HCT116 (cell line): ENCODE measurements at regions not wholly inside any gene's neighbourhood (a gene's known extent, or its start where the extent isn't known, plus 50 kb on each side); places are given as distances from the start of the nearest gene placed in this dataset.

Source experiments
- ATAC-seq: fragments of 200-7000 bp; cut with Tn5 transposase; 2 replicates; pipeline ENCODE4 v1.9.1; 2020; ENCODE audit warnings: mild to moderate bottlenecking, moderate library complexity
- BruUV-seq: library from RNA; stranded (reverse); fragments of 400-500 nt; replicated peaks from 2 replicates; lab custom pipeline; 2021; lab: Mats Ljungman, UMichigan
- CTCF ChIA-PET: fragments of 300-600 bp; sonication (Branson Sonifier 250); formaldehyde crosslinking; loops from one replicate; lab custom pipeline; 2021; ENCODE audit warnings: antibody characterized with exemption; lab: Charles Lee
- POLR2A ChIA-PET: fragments of 300-600, 350-600 bp; sonication (Branson Sonifier 250); formaldehyde crosslinking; loops from one replicate; lab custom pipeline; 2021; ENCODE audit warnings: antibody characterized with exemption; lab: Charles Lee
- RAD21 ChIA-PET, 2 experiments: fragments of 300-600 bp; sonication (Branson Sonifier 250); formaldehyde crosslinking; loops; one replicate each; lab custom pipeline; 2023; ENCODE audit warnings: low total read pairs in 2 of 2; ENCODE audit not compliant: uncharacterized antibody in 2 of 2, unreplicated experiment in 2 of 2, low non-redundant PET in 1 of 2; lab: Charles Lee
- DNase-seq: peaks from one replicate; pipeline ENCODE4 v3.0.0-alpha.2; 2010; ENCODE audit warnings: low read depth, low spot score
- H2AFZ ChIP-seq: fragments of 200-600 bp; shearing (Covaris generic), sonication (generic); 2 replicates; pipeline ENCODE4 v1.6.1; 2017; ENCODE audit warnings: low read depth, mixed run types, mixed read lengths, antibody characterized with exemption, low read length; ENCODE audit not compliant: poor library complexity, severe bottlenecking
- H3K27ac ChIP-seq: 2 replicates; pipeline ENCODE4 v1.5.1; 2012; ENCODE audit warnings: low read depth, low read length
- H3K27me3 ChIP-seq: fragments of 200-600 bp; sonication (generic); 2 replicates; pipeline ENCODE4 v1.6.1; 2016; ENCODE audit warnings: mixed run types, low read length, mixed read lengths; ENCODE audit not compliant: insufficient read depth
- H3K36me3 ChIP-seq, 2 experiments: fragments of 200-500 bp in 1 of 2; fragments of 200-600 bp in 1 of 2; sonication (Bioruptor generic) in 1 of 2; sonication (generic) in 1 of 2; 2 replicates each; pipeline versions ENCODE4 v1.5.1 to v1.6.1; 2014 to 2016; ENCODE audit warnings: low read length in 2 of 2, inconsistent platforms in 1 of 2, mixed read lengths in 1 of 2, mixed run types in 1 of 2; ENCODE audit not compliant: insufficient read depth in 2 of 2, control insufficient read depth in 1 of 2
- H3K4me1 ChIP-seq, 2 experiments: fragments of 200-600 bp in 1 of 2; sonication (generic) in 1 of 2; 2 replicates each; pipeline versions ENCODE4 v1.5.1 to v1.6.1; 2012 to 2017; ENCODE audit warnings: low read length in 2 of 2, inconsistent platforms in 1 of 2, mild to moderate bottlenecking in 1 of 2, mixed read lengths in 1 of 2, mixed run types in 1 of 2, moderate library complexity in 1 of 2; ENCODE audit not compliant: insufficient read depth in 2 of 2, control insufficient read depth in 1 of 2
- H3K4me2 ChIP-seq: fragments of 200-600 bp; sonication (generic); 2 replicates; pipeline ENCODE4 v1.6.1; 2017; ENCODE audit warnings: mixed run types, low read length, mixed read lengths
- H3K4me3 ChIP-seq, 2 experiments: fragments of 200-600 bp in 1 of 2; sonication (generic) in 1 of 2; replicated peaks in 1 of 2; 2 replicates each; pipeline ENCODE4 v1.5.1; 2011 to 2016; ENCODE audit warnings: low read length in 2 of 2, control low read depth in 1 of 2, low read depth in 1 of 2, mild to moderate bottlenecking in 1 of 2, mixed read lengths in 1 of 2, mixed run types in 1 of 2
- H3K79me2 ChIP-seq: fragments of 200-600 bp; sonication (generic); 2 replicates; pipeline ENCODE4 v1.6.1; 2017; ENCODE audit warnings: mild to moderate bottlenecking, mixed run types, low read length, moderate library complexity, mixed read lengths; ENCODE audit not compliant: insufficient read depth
- H3K9ac ChIP-seq: fragments of 200-600 bp; sonication (generic); 2 replicates; pipeline ENCODE4 v1.6.1; 2016; ENCODE audit warnings: low read length, mixed read lengths
- H3K9me2 ChIP-seq: fragments of 200-600 bp; sonication (generic), shearing (Covaris generic); 2 replicates; pipeline ENCODE4 v1.6.1; 2017; ENCODE audit warnings: mixed run types, mild to moderate bottlenecking, moderate library complexity; ENCODE audit not compliant: insufficient read depth
- H3K9me3 ChIP-seq, 2 experiments: fragments of 200-500 bp in 1 of 2; fragments of 200-600 bp in 1 of 2; sonication (Bioruptor generic) in 1 of 2; sonication (generic) in 1 of 2; 2 replicates each; pipeline ENCODE4 v1.6.1; 2014 to 2017; ENCODE audit warnings: low read length in 2 of 2, mixed read lengths in 2 of 2, inconsistent platforms in 1 of 2, low read depth in 1 of 2, mild to moderate bottlenecking in 1 of 2, mixed run types in 1 of 2, moderate library complexity in 1 of 2; ENCODE audit not compliant: control insufficient read depth in 1 of 2, insufficient read depth in 1 of 2
- H4K20me1 ChIP-seq: fragments of 200-600 bp; sonication (generic), shearing (Covaris generic); 2 replicates; pipeline ENCODE4 v1.6.1; 2017; ENCODE audit warnings: mixed run types, mild to moderate bottlenecking, moderate library complexity; ENCODE audit not compliant: insufficient read depth
- CBX3 ChIP-seq: IDR thresholded peaks from 2 replicates; pipeline ENCODE4 v1.6.1; 2012; ENCODE audit warnings: low read depth
- CEBPB ChIP-seq: IDR thresholded peaks from 2 replicates; pipeline ENCODE4 v1.6.1; 2012; ENCODE audit warnings: low read depth
- ELF1 ChIP-seq: IDR thresholded peaks from 2 replicates; pipeline ENCODE4 v1.6.1; 2012; ENCODE audit warnings: low read depth, borderline replicate concordance
- EZH2 ChIP-seq: fragments of 200-600 bp; sonication (generic); IDR thresholded peaks from 2 replicates; pipeline ENCODE4 v1.6.1; 2017; ENCODE audit warnings: antibody characterized with exemption, mixed run types
- EZH2phosphoT487 ChIP-seq: fragments of 200-600 bp; IDR thresholded peaks from 2 replicates; pipeline ENCODE4 v1.6.1; 2018; ENCODE audit warnings: antibody characterized with exemption, borderline replicate concordance
- POLR2A ChIP-seq: IDR thresholded peaks from 2 replicates; pipeline ENCODE4 v1.7.0; 2011; ENCODE audit warnings: borderline replicate concordance; ENCODE audit not compliant: insufficient read depth, insufficient read length; ENCODE audit errors: extremely low read depth
- POLR2AphosphoS5 ChIP-seq: IDR thresholded peaks from 2 replicates; pipeline ENCODE4 v1.6.1; 2011; ENCODE audit warnings: mild to moderate bottlenecking, low read depth, low read length, moderate library complexity
- RAD21 ChIP-seq: IDR thresholded peaks from 2 replicates; pipeline ENCODE4 v1.6.1; 2012; ENCODE audit warnings: low read depth, mild to moderate bottlenecking
- SIN3A ChIP-seq: IDR thresholded peaks from 2 replicates; pipeline ENCODE4 v1.6.1; 2012; ENCODE audit warnings: low read depth
- SP1 ChIP-seq: IDR thresholded peaks from 2 replicates; pipeline ENCODE4 v1.6.1; 2012; ENCODE audit warnings: low read depth
- TCF7L2 ChIP-seq: IDR thresholded peaks from 2 replicates; pipeline ENCODE4 v1.7.0; 2011; ENCODE audit warnings: borderline replicate concordance, inconsistent platforms; ENCODE audit not compliant: insufficient read depth, insufficient read length; ENCODE audit errors: extremely low read depth
- YY1 ChIP-seq: IDR thresholded peaks from 2 replicates; pipeline ENCODE4 v1.6.1; 2011; ENCODE audit warnings: low read length, low read depth, moderate library complexity, mild to moderate bottlenecking; ENCODE audit not compliant: insufficient replicate concordance; ENCODE audit errors: extremely low read depth
- ZFX ChIP-seq: fragments of 450-650 bp; IDR thresholded peaks from 2 replicates; pipeline ENCODE4 v1.6.1; 2017
- ZNF274 ChIP-seq: fragments of 200-500 bp; sonication (Bioruptor generic); IDR thresholded peaks from 2 replicates; pipeline ENCODE4 v1.6.1; 2014; ENCODE audit warnings: mild to moderate bottlenecking, low read depth, low read length, inconsistent platforms
- intact Hi-C: fragments of 100-400 bp; cut with micrococcal nuclease; formaldehyde crosslinking; loops from 2 replicates; pipeline ENCODE4 v1.10.0; 2022
- TF ChIP-seq, protein P1 (sequence below): IDR thresholded peaks from 2 replicates; pipeline ENCODE4 v1.6.1; 2012
- TF ChIP-seq, protein P2 (sequence below): IDR thresholded peaks from 2 replicates; pipeline ENCODE4 v1.6.1; 2012; ENCODE audit warnings: low read depth
- TF ChIP-seq, protein P3 (sequence below): IDR thresholded peaks from 2 replicates; pipeline ENCODE4 v1.6.1; 2011; ENCODE audit warnings: mild to moderate bottlenecking, low read length, moderate library complexity; ENCODE audit not compliant: insufficient replicate concordance; ENCODE audit errors: extremely low read depth

DNA sequence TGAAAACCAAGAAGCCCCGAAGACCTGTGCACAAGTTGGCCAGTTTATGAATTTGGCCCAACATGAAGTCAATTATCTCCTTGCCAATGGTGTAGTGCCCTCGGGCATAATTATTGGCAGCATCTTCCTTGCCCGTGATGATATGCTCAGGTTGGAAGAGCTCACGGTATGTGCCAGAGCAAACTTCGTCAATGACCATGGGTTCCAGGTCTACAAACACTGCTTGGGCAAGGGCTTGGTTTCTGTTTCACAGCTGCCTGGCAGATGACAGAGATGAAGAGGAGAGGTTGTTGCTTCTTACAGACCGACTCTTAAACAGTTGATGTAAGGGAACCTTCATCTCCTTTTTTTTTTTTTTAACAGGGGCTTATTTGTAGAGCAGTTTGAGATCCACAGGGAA, 135.6 kb upstream of the PLS3 start:
- H3K79me2 ChIP-seq: no peaks in the 10 kb centered on the region
- POLR2A ChIA-PET: no interaction called here
- no peak overlapping the region for H3K4me3 ChIP-seq
- no TSS peak for BruUV-seq
- TF ChIP-seq, protein P1, sequence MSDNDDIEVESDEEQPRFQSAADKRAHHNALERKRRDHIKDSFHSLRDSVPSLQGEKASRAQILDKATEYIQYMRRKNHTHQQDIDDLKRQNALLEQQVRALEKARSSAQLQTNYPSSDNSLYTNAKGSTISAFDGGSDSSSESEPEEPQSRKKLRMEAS: no peak
- TF ChIP-seq POLR2AphosphoS5 (no peak), RAD21 (no peak), POLR2A (no peak), CEBPB (no peak), EZH2 (no peak), SIN3A (no peak), ZNF274 (no peak), ELF1 (no peak), ZFX (no peak), EZH2phosphoT487 (no peak), YY1 (no peak), CBX3 (no peak), TCF7L2 (no peak), SP1 (no peak)
- TF ChIP-seq, protein P2, sequence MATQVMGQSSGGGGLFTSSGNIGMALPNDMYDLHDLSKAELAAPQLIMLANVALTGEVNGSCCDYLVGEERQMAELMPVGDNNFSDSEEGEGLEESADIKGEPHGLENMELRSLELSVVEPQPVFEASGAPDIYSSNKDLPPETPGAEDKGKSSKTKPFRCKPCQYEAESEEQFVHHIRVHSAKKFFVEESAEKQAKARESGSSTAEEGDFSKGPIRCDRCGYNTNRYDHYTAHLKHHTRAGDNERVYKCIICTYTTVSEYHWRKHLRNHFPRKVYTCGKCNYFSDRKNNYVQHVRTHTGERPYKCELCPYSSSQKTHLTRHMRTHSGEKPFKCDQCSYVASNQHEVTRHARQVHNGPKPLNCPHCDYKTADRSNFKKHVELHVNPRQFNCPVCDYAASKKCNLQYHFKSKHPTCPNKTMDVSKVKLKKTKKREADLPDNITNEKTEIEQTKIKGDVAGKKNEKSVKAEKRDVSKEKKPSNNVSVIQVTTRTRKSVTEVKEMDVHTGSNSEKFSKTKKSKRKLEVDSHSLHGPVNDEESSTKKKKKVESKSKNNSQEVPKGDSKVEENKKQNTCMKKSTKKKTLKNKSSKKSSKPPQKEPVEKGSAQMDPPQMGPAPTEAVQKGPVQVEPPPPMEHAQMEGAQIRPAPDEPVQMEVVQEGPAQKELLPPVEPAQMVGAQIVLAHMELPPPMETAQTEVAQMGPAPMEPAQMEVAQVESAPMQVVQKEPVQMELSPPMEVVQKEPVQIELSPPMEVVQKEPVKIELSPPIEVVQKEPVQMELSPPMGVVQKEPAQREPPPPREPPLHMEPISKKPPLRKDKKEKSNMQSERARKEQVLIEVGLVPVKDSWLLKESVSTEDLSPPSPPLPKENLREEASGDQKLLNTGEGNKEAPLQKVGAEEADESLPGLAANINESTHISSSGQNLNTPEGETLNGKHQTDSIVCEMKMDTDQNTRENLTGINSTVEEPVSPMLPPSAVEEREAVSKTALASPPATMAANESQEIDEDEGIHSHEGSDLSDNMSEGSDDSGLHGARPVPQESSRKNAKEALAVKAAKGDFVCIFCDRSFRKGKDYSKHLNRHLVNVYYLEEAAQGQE: no peak
- TF ChIP-seq, protein P3, sequence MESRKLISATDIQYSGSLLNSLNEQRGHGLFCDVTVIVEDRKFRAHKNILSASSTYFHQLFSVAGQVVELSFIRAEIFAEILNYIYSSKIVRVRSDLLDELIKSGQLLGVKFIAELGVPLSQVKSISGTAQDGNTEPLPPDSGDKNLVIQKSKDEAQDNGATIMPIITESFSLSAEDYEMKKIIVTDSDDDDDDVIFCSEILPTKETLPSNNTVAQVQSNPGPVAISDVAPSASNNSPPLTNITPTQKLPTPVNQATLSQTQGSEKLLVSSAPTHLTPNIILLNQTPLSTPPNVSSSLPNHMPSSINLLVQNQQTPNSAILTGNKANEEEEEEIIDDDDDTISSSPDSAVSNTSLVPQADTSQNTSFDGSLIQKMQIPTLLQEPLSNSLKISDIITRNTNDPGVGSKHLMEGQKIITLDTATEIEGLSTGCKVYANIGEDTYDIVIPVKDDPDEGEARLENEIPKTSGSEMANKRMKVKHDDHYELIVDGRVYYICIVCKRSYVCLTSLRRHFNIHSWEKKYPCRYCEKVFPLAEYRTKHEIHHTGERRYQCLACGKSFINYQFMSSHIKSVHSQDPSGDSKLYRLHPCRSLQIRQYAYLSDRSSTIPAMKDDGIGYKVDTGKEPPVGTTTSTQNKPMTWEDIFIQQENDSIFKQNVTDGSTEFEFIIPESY: no peak
- H4K20me1 ChIP-seq: no peaks in the 10 kb centered on the region
- no peak for DNase-seq
- RAD21 ChIA-PET: no interaction called here
- CTCF ChIA-PET: no interaction called here
- intact Hi-C loops: no loop called here
- no peaks in the 10 kb centered on the region for H3K36me3 ChIP-seq
- H3K4me2 ChIP-seq: no peak overlapping the region
- H3K9me3 ChIP-seq: no peaks in the 10 kb centered on the region
- no peaks in the 10 kb centered on the region for H3K9me2 ChIP-seq
- ATAC-seq: no peak
- no peak overlapping the region for H3K27ac ChIP-seq
- H3K9ac ChIP-seq: no peak overlapping the region
- H3K4me1 ChIP-seq: no peaks in the 10 kb centered on the region
- no peak overlapping the region for H2AFZ ChIP-seq
- H3K27me3 ChIP-seq: no peaks in the 10 kb centered on the region
